Ishikawa (cell line): ENCODE measurements at regions not wholly inside any gene's neighbourhood (a gene's known extent, or its start where the extent isn't known, plus 50 kb on each side); places are given as distances from the start of the nearest gene placed in this dataset.

Experiments
- CEBPB ChIP-seq: IDR thresholded peaks from 2 replicates; pipeline ENCODE4 v1.6.1; 2012
- CREB1 ChIP-seq: IDR thresholded peaks from 2 replicates; pipeline ENCODE4 v1.6.1; 2012; ENCODE audit warnings: low read depth
- EGR1 ChIP-seq: IDR thresholded peaks from 2 replicates; pipeline ENCODE4 v1.6.1; 2012
- EP300 ChIP-seq: IDR thresholded peaks from 2 replicates; pipeline ENCODE4 v1.6.1; 2012; ENCODE audit warnings: borderline replicate concordance
- FOXM1 ChIP-seq: IDR thresholded peaks from 2 replicates; pipeline ENCODE4 v1.6.1; 2012; ENCODE audit warnings: low read depth, borderline replicate concordance
- MAX ChIP-seq: IDR thresholded peaks from 2 replicates; pipeline ENCODE4 v1.6.1; 2012
- NFIC ChIP-seq: IDR thresholded peaks from 2 replicates; pipeline ENCODE4 v1.6.1; 2012
- RAD21 ChIP-seq: IDR thresholded peaks from 2 replicates; pipeline ENCODE4 v1.6.1; 2012; ENCODE audit warnings: low read depth
- REST ChIP-seq: IDR thresholded peaks from 2 replicates; pipeline ENCODE4 v1.6.1; 2012; ENCODE audit warnings: low read depth, mild to moderate bottlenecking
- TAF1 ChIP-seq: IDR thresholded peaks from 2 replicates; pipeline ENCODE4 v1.6.1; 2012; ENCODE audit warnings: low read depth, mild to moderate bottlenecking
- TCF12 ChIP-seq: IDR thresholded peaks from 2 replicates; pipeline ENCODE4 v1.6.1; 2012; ENCODE audit warnings: low read depth
- TEAD4 ChIP-seq: IDR thresholded peaks from 2 replicates; pipeline ENCODE4 v1.6.1; 2012
- USF1 ChIP-seq: IDR thresholded peaks from 2 replicates; pipeline ENCODE4 v1.6.1; 2012
- YY1 ChIP-seq: IDR thresholded peaks from 2 replicates; pipeline ENCODE4 v1.6.1; 2012; ENCODE audit warnings: low read depth
- ZBTB7A ChIP-seq: IDR thresholded peaks from 2 replicates; pipeline ENCODE4 v1.6.1; 2012; ENCODE audit warnings: low read depth

- TF ChIP-seq YY1 (no peak), EP300 (no peak), TCF12 (no peak), EGR1 (no peak), TEAD4 (no peak)
Measured at GRCh38 chr4:42293967-42294813, 103.1 kb upstream of the SHISA3 start.

GRCh38 chr4:42296196-42296595 is 101.1 kb upstream of the SHISA3 start:
- TF ChIP-seq EGR1 = no peak
- TF ChIP-seq USF1 = no peak

DNA sequence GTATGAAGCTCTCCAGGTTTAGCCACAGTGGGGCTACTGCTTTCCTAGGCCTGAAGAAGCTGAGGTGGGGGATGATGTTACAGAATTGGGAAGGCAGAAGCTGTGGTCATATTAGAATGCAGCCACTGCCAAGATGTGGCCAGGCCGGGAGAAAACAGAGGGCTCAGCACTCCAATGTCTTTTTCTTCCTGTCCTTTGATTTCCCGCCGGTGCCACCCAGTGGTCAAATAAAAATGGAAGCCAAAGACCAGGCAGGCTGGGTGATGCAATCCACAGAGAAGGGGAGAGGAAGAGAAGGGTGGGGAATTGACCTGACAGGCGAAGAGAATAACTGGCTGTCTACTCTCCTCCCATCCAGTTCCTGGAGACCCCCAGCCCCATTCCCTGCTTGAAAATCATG is 94.9 kb upstream of the SHISA3 start:
- TF ChIP-seq ZBTB7A = no peak
- TF ChIP-seq TEAD4 = no peak
- TF ChIP-seq NFIC = no peak
- TF ChIP-seq CREB1 = no peak
- peak; percentile 51 for TF ChIP-seq RAD21
- no peak for TF ChIP-seq MAX
- no peak for TF ChIP-seq USF1
- TF ChIP-seq EP300 = no peak
- 0 out of 2 replicates have a peak, but pooled peaks have one; percentile 14 for TF ChIP-seq YY1
- peak; percentile 94 for TF ChIP-seq CEBPB
- no peak for TF ChIP-seq REST
- TF ChIP-seq EGR1 = no peak
- TF ChIP-seq FOXM1 = no peak
- TF ChIP-seq TCF12 = no peak
- no peak for TF ChIP-seq TAF1

GRCh38 chr4:42306221-42307109 is 90.8 kb upstream of the SHISA3 start:
- TF ChIP-seq YY1 (no peak), EP300 (no peak), TAF1 (no peak), CREB1 (no peak), CEBPB (no peak), EGR1 (no peak), FOXM1 (no peak), NFIC (no peak), RAD21 (no peak), TEAD4 (no peak), ZBTB7A (no peak), MAX (no peak), TCF12 (no peak)

DNA sequence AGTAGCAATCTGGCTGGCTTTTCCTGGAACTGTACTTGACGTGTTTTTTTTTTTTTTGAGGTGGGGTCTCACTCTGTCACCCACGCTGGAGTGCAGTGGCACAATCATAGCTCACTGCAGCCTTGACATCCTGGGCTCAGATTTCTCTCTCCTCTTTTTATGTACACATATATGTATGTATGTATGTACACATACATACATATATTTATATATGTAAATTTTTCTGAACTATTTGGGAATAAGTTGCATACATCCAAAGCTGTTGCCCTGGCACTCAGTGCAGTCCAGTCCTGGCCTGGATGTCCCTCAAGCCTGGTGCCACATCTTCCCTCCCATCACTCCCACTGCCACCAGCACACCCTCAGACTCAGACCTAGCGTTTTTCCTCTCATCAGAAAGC is 89.0 kb upstream of the SHISA3 start:
- TF ChIP-seq CEBPB (no peak), TEAD4 (no peak), ZBTB7A (no peak), USF1 (no peak), FOXM1 (no peak), CREB1 (no peak), MAX (no peak), EGR1 (no peak), TCF12 (no peak), RAD21 (no peak), EP300 (no peak), NFIC (no peak), YY1 (no peak), REST (no peak), TAF1 (no peak)
